HS-5 (cell line): ENCODE measurements at regions not wholly inside any gene's neighbourhood (a gene's known extent, or its start where the extent isn't known, plus 50 kb on each side); places are given as distances from the start of the nearest gene placed in this dataset.
"Not testable (repeated sequence)": the region's sequence is repeated elsewhere in the genome, so short reads cannot be mapped to it uniquely, and the experiment has no call there.

ENCODE experiments used
- DNase-seq: peaks from one replicate; pipeline ENCODE4 v3.0.0-alpha.2; 2012; ENCODE audit warnings: low read depth

DNA sequence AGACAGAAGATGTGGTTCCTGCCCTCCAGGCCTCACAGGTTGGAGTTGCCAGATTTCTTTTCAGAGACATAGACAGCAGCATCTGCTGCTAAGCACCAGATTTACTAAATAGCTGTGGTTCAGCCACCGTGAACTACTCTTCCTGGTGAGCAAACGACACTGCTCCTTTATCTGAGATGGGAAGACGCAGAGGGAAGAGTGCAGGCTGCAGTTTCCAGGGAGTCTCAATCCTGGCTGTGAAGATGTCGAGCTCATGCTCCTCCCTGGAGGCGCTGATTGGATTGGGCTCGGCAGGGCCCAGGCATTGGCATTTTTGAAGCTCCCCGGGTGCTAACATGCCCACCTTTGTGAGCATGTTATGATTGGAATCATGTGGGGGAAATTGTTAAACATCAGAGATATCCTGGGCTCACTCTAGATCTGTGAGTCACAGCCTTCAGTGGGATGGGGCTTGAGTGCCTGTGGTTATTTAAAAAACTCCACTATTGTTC lies 314.8 kb downstream of the TSN start:
- peak; percentile 48 for DNase-seq

- DNase-seq = peak; percentile 58
These were observed 317.2 kb downstream of the TSN start for GRCh38 chr2:122072666-122073065.

- DNase-seq = no peak
These were observed 318.8 kb downstream of the TSN start for GRCh38 chr2:122074201-122074600.

- no peak for DNase-seq
These were observed 319.9 kb downstream of the TSN start for GRCh38 chr2:122075381-122075780.

DNA sequence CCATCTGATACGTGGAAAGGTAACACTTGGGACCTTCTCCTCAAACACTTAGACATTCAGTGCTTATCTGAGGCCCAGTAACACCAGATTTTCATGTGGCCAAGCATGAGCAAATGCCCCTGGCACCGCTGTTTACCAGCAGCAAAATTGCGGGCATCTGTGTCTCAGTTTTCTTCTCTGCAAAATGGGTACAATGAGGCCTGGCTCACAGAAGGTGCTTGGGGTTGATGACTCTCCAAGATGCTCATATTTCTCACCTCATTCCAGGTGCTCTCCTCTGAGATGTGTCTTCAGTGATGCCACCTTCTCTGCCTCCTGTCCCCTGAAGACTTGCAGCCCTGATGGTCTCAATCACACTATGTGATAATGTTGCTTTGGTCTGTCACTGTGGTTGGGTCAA lies 321.7 kb downstream of the TSN start:
- no peak for DNase-seq

DNA sequence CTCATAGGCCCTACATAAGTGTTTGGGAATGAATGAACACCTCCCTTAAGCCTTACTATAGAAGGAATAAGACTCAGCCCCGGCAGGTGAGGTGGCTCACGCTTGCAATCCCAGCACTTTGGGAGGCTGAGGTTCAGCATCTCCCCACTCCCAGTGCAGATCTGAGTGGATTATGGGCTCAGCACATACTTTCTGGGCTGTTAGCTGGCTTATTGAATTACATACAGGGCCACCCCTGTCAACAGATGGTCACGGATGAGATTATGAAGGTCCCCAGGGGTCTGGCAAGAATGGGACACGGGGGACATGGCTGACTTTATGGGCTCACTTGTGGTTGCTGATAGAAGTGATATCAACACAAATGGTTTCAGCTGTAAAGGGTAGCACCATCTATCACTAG lies 322.3 kb downstream of the TSN start:
- no peak for DNase-seq

DNA sequence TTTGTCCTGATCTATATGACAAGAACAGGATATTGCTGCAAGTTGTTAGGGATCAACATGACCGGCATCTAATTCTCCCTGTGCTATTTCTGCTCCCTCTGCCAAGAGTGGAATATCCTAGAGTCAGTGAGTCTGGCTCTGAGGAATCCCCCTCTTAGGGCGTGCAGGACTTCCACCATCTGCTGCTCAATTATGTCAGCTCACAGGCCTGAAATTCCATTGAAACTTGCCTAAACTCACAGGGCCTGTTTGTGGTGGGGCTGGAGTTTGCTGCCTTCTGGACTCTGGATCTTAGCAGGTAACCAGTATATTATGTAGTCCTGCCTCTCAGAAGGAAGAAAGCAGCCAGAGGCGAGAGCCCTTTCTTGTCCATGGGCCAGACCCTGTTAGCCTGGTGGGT lies 323.0 kb downstream of the TSN start:
- DNase-seq = no peak

- DNase-seq = no peak
These were observed 324.4 kb downstream of the TSN start for GRCh38 chr2:122079844-122080243.

GRCh38 chr2:122080316-122080715 lies 324.9 kb downstream of the TSN start:
- DNase-seq = no peak

GRCh38 chr2:122080871-122081270 lies 325.4 kb downstream of the TSN start:
- no peak for DNase-seq

GRCh38 chr2:122081751-122082150 lies 326.3 kb downstream of the TSN start:
- DNase-seq = no peak

DNA sequence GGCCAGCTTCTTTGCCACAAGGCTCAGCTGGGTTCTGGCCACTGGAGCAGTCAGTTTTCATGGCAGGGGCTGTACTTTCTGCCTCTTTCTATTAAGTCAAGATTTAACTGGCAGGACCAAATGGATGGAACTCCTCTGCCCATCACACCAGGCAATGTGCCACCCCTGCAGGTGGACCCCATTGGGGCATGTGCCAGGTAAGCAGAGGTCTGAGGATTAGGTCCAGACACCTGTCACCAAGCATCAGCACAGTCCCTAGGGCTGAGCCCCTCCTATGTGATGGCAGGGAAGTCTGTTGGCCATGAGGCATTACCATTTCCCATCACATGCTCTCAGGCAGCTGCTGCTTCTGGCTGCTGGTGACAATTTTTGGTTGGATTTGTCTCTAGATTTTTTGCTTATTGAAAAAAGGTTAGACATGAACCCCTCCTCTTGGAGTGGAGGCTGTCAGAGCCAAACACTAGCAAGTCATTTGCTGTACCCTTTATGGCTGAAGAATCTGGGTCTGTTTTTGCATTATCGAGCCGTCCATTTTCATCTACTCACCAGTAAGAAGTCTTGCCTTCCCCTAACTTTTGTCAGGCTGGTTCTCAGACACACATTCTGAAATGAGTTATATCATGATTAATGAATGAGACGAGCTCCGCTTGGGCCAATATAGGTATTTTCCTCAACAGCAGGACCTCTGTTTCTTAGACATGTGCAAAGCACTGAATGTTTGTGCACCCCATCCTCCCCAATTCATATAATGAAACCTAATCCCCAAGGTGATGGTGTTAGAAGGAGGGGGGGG lies 328.0 kb downstream of the TSN start:
- DNase-seq = no peak

- DNase-seq = not testable (repeated sequence)
These were observed 330.2 kb downstream of the TSN start for GRCh38 chr2:122085672-122086071.

DNA sequence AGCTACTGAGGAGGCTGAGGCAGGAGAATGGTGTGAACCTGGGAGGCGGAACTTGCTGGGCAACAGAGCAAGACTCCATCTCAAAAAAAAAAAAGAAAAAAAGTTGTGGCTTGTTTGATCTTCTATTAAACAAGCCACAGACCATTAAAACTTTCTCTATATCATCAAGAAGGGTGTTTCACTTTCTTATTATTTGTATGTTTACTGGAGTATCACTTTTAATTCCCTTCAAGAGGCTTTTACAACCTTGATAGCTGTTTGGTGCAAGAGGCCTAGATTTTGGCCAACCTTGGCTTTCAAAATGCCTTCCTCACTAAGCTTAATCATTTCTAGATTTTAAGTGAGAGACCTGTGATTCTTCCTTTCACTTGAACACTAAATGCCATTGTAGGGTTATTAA lies 339.1 kb downstream of the TSN start:
- DNase-seq = no peak

DNA sequence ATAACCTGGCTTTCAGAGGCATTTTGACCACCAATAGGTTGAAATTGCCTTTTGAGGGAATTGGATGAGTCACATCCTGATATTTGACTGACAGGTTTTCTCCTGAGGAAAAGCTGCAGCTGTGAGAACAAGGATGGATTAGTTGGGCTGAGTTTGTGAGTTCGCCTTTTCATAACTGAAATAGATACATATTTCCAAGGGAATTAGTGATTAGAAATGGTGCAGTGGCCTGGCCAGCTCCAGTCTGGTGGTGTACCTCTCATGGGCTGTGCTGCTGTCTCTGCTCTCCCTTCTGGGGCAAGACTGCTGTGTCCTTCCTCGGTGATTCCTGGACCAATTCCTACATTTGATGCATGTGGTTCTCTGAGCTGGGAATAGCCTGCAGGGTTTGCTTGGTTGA lies 341.3 kb downstream of the TSN start:
- no peak for DNase-seq

- no peak for DNase-seq
These were observed 342.9 kb downstream of the TSN start for GRCh38 chr2:122098306-122098705.

DNA sequence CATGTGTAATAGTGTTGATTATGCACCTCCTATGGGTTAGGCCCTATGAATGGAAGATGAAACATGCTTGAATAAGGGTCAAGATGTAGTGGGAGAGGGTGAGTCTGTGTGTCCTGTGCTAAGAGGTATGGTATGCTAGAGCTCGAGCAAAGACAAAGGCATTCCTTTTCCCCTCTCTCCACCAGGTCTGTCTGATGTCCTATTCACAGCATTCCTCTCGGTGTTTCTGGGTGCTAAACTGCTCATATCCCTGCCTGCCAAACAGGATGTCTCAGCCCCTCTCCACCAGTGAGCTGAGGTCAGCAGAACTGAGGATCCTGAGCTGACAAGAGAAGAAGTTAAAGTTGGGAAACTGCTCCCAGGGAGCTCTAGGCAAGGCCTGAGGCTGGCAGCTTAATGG lies 344.9 kb downstream of the TSN start:
- peak; percentile 53 for DNase-seq

GRCh38 chr2:122100756-122101155 lies 345.3 kb downstream of the TSN start:
- peak; percentile 25 for DNase-seq

DNA sequence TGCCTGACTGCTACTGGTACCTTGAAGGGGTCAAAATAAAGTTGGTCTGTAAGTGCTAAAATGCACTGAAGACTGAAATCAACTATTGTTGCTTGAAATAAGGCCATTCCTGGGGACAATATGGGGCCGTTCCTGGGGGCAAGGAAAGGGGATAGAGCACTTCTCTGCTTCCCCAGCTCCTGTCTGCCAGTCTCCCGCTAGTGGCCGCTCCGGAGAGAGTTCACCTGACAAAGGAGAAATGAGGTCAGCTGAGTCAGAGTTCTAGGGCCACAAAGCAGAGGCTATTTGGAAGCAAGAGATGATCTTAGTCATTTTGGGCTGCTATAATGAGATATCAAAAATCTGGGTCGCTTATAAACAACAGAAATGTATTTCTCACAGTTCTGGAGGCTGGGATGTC lies 345.9 kb downstream of the TSN start:
- no peak for DNase-seq

DNA sequence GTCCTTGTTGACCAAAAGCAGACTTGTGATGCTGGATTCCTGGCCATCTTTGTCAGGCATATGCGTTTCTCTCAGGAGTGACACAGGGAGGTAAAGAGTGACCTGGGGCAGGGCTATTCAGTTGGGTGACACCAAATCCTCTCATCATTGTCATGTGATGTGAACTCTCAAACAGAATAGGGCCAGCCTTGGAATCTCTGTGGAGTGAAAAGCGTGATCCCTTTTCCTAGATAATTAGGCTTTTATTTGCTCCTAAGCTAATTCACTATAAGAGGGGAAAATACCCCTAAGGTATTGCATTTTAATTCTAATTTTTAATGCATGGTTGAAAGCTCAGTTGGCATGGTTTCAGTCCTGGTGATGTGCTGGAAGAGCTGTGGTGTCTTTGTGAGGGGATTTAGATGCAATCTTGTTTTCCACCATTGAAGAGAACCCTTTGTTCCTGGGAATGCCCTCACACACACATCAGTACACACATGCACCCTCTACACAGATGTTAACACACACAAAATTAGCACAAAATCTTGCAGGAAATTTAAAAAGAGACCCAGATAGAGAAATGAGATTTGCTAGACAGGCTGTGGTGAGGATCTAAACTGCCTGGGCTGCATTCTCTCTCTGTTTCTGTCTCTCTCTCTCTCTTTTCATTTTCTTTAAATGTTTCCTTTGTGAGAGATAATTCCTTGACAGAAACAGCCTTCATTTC lies 349.9 kb downstream of the TSN start:
- DNase-seq = no peak

DNA sequence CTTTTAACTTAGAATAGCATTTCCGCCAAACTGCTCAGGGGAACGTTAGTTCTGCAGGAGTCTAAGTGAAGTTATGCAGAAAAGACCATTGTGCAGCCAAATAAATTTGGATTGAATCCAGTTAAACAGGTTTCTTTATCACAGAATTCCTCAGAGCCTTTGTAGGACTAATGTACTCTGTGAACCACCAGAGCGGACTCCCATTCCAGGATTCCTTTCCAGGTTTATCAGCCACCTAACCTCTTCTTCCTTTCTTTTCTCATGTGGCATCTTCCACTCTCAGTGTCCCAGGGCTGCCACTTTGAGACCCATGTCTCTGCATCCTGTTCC lies 350.4 kb downstream of the TSN start:
- no peak for DNase-seq

DNA sequence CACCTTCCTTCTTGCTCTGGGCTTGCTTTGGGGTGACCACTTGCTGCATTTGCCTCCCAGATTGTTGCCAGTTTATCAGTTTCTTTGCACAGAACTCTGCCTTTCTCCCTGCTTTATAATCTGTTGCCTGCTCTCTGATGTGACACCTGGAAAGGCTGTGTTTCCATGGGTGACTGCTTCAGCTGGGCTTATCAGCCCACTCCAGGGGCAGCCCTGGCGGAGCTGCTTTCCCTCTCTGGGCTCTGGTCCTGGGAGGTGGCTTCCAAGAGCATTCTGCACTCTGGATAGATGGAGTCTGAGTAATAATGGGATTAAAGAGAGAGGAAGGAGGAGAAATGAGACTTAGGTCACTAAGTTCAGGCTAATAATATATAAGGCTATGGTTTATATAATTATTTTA lies 352.7 kb downstream of the TSN start:
- no peak for DNase-seq

DNA sequence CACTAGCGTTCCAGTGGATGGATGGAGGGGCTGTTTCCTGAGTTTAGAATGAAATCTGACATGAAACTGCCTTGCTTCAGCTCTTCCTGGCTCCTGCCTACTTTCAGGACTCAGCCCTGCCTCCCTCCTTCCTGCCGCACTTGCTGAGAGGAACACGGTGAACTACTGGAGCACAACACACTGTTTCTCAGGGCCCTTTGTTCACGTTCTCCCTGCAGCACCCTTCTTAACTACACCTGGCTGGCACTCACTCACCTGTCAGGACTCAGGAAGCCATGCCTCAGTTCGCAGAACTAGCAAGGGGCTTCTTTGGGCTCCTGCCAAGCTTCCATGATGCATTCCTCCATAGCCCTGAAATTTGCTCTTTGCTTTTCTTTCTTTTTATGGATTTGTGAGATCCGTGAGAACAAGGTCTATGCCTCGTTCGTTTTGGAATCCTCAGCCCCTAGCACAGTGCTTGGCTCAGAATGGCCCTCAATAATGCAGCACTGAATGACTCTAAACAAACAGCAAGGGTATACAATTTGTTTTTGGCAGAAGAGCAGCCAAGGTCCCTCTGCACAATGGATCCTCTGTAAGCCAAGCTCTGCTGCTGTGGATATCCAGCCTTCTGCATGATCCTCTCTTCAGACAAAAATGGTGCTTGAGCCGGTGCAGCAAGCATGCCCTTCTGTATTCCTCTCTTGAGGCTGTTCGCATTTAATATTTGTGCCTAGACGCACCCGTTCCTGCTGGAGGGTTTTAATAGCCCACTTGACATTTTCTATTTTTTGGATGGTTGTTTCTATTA lies 357.0 kb downstream of the TSN start:
- DNase-seq = no peak
